ENCODE measurements at regions not wholly inside any gene's neighbourhood (a gene's known extent, or its start where the extent isn't known, plus 50 kb on each side); places are given as distances from the start of the nearest gene placed in this dataset.

DNA sequence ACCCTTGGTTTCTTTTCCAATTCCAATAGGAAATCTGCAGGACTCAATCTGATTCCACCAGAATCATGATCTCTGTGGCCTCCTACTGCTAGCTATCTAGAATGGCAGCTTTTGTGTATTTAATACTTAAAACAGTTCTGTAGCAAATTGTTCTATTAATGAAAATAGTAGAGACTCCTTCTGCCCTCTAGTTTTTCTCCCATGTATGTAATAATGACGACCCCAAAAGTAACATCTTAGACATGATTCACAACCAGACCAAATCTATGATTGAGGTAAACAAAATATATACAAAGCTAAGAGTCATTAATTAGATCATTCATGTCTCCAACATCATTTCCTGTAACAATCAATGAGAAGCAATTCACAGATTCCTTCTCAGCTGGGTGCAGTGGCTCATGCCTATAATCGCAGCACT lies 259.1 kb upstream of the MKLN1 start:
- H3K27me3 ChIP-seq (ENCODE audit: insufficient read depth, low read length), result no peaks in the 10 kb centered on the region
- H3K36me3 ChIP-seq (ENCODE audit: insufficient read depth, low read length), result no peaks in the 10 kb centered on the region
- H3K9me3 ChIP-seq (ENCODE audit: insufficient read depth, low read depth, low read length), result no peaks in the 10 kb centered on the region
- H3K9ac ChIP-seq (ENCODE audit: low read depth, low read length), result no peak overlapping the region
- peaks cover 10% of the 10 kb centered on the region for H3K4me1 ChIP-seq (ENCODE audit: insufficient read depth, low read length)
- H3K27ac ChIP-seq (ENCODE audit: low read depth, low read length), result no peak overlapping the region
- no peak overlapping the region for H3K4me3 ChIP-seq (ENCODE audit: low read length)
- no CpG with 5 or more reads among the region's 2 CpGs for WGBS

DNA sequence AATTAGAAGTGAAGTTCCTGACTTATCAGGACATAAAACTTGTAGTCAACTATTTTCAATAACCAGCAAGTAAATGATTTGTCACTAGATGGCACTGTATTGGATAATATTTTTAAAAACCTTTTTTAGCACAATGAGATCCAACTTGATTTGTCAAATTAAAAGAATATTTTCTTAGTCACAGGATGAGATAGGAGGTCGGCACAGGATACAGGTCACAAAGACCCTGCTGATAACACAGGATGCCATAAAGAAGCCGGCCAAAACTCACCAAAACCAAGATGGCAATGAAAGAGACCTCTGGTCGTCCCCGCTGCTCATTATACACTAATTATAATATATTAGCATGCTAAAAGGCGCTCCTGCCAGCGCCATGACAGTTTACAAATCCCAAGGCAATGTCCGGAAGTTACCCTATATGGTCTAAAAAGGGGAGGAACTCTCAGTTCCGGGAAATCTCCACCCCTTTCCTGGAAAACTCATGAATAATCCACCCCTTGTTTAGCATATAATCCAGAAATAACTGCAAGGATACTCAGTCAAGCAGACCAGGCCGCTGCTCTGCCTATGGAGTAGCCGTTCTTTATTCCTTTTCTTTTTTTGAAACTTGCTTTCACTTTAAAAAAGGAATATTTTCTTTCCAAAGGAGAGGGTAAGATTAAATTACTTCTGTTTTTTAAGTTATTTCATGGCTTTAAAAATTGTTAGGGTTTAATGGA lies 255.7 kb upstream of the MKLN1 start:
- H3K27ac ChIP-seq (ENCODE audit: low read depth, low read length), result no peak overlapping the region
- no peak overlapping the region for H3K4me3 ChIP-seq (ENCODE audit: low read length)
- 95% methylated on average over 9 of the region's 10 CpGs for WGBS
- H3K9ac ChIP-seq (ENCODE audit: low read depth, low read length), result no peak overlapping the region
- H3K27me3 ChIP-seq (ENCODE audit: insufficient read depth, low read length), result no peaks in the 10 kb centered on the region
- no peaks in the 10 kb centered on the region for H3K36me3 ChIP-seq (ENCODE audit: insufficient read depth, low read length)
- no peaks in the 10 kb centered on the region for H3K9me3 ChIP-seq (ENCODE audit: insufficient read depth, low read depth, low read length)
- peaks cover 18% of the 10 kb centered on the region for H3K4me1 ChIP-seq (ENCODE audit: insufficient read depth, low read length)

DNA sequence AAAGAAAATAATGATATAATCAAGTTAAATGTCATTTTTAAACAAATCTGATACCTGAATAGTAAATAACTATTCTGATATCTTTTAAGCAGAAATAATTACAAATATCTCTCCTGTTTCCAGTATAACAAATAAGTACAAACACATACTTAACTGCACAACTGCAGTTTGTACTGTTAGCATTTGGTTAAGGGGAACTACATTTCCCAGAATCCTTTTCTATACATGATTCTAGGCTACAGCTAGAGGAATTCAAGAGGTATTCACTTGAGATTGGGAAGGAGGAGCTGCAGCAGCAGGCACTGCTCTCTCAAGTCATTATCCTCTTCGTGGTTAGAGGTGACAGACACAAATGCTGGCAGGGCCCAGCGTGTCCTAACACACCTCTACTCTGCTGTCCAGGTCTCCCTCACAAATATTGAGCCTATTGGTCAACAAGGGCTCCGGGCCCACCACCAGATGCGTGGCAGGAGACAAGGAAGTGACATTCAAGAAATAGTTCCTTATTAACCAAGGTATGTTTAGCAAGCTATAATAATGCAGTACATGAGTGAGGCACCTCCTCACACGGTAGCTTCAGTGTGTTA lies 255.1 kb upstream of the MKLN1 start:
- no peaks in the 10 kb centered on the region for H3K36me3 ChIP-seq (ENCODE audit: insufficient read depth, low read length)
- H3K4me3 ChIP-seq (ENCODE audit: low read length), result no peak overlapping the region
- no peaks in the 10 kb centered on the region for H3K27me3 ChIP-seq (ENCODE audit: insufficient read depth, low read length)
- H3K27ac ChIP-seq (ENCODE audit: low read depth, low read length), result no peak overlapping the region
- no peaks in the 10 kb centered on the region for H3K9me3 ChIP-seq (ENCODE audit: insufficient read depth, low read depth, low read length)
- no peak overlapping the region for H3K9ac ChIP-seq (ENCODE audit: low read depth, low read length)
- H3K4me1 ChIP-seq (ENCODE audit: insufficient read depth, low read length), result peaks cover 18% of the 10 kb centered on the region
- 56% methylated on average over 4 of the region's 5 CpGs for WGBS

DNA sequence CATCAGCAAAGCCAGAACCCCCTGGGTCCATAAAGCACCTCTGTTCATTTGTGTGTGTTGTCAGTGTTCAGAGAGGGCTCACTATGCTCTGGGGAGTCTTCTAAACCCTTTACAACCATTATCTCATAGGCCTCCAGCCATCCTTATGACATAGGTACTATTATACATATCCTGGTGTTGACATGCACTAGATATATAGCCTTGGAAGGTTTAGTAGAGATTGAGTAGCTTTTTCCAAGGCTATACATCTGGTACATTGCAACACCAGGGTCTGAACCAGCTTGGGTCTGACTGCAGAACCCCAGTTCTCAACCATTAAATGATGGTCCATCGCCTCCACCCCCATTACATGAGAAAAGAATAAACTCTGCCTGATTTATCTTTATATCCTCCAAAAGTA lies 253.6 kb upstream of the MKLN1 start:
- Histone ChIP-seq H3K36me3 (ENCODE audit: insufficient read depth, low read length) (no peaks in the 10 kb centered on the region), H3K9ac (ENCODE audit: low read depth, low read length) (no peak overlapping the region), H3K4me1 (ENCODE audit: insufficient read depth, low read length) (peaks cover 12% of the 10 kb centered on the region), H3K4me3 (ENCODE audit: low read length) (no peak overlapping the region), H3K27ac (ENCODE audit: low read depth, low read length) (no peak overlapping the region), H3K27me3 (ENCODE audit: insufficient read depth, low read length) (no peaks in the 10 kb centered on the region), H3K9me3 (ENCODE audit: insufficient read depth, low read depth, low read length) (no peaks in the 10 kb centered on the region)
- WGBS, result 100% methylated on average over 1 of the region's 1 CpG

DNA sequence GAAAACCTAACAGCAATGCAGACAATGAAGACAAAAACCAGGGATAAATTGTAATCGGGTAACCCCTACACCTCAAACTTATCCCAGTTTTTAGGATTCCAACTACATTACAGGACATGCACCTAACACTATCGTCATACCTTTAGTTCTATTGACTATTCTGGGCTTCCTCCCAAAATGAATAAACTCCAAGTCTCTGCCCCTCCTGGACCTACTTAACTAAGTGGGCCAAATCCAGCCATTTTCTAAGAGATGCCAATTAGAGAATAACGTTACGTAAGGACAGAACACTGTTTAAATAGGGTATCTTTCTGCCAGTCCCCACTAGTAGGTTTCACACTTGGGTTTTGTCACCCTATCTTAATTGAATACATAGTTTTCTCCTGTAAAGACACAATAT lies 253.1 kb upstream of the MKLN1 start:
- H3K27ac ChIP-seq (ENCODE audit: low read depth, low read length), result no peak overlapping the region
- WGBS, result 95% methylated on average over 4 of the region's 4 CpGs
- H3K4me3 ChIP-seq (ENCODE audit: low read length), result no peak overlapping the region
- no peaks in the 10 kb centered on the region for H3K9me3 ChIP-seq (ENCODE audit: insufficient read depth, low read depth, low read length)
- H3K27me3 ChIP-seq (ENCODE audit: insufficient read depth, low read length), result no peaks in the 10 kb centered on the region
- peaks cover 9% of the 10 kb centered on the region for H3K4me1 ChIP-seq (ENCODE audit: insufficient read depth, low read length)
- 0 out of 2 replicates have a peak, but pooled peaks cover 4% of the 10 kb centered on the region for H3K36me3 ChIP-seq (ENCODE audit: insufficient read depth, low read length)
- no peak overlapping the region for H3K9ac ChIP-seq (ENCODE audit: low read depth, low read length)

DNA sequence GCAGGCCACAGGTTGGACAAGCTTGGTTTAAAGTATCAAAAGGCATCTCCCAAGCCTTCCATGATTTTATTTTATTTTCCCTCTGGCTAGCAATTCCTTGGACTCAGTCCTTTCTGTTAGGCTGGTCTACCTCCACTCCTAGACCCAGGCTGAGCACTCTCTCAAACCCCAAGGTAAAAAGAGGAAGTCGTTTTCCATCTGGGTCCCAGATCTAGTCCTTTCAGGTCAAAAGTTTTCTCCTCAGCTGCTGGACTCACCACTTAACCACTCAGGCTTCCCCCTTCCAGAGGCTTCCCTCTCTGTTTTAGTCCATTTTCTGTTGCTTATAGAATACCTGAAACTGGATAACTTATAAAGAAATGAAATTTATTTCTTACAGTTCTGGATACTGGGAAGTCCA lies 252.3 kb upstream of the MKLN1 start:
- no peak overlapping the region for H3K4me3 ChIP-seq (ENCODE audit: low read length)
- no peaks in the 10 kb centered on the region for H3K9me3 ChIP-seq (ENCODE audit: insufficient read depth, low read depth, low read length)
- no peak overlapping the region for H3K27ac ChIP-seq (ENCODE audit: low read depth, low read length)
- no peaks in the 10 kb centered on the region for H3K27me3 ChIP-seq (ENCODE audit: insufficient read depth, low read length)
- no peak overlapping the region for H3K9ac ChIP-seq (ENCODE audit: low read depth, low read length)
- 0 out of 2 replicates have a peak, but pooled peaks cover 4% of the 10 kb centered on the region for H3K36me3 ChIP-seq (ENCODE audit: insufficient read depth, low read length)
- 100% methylated on average over 1 of the region's 1 CpG for WGBS
- H3K4me1 ChIP-seq (ENCODE audit: insufficient read depth, low read length), result peaks cover 8% of the 10 kb centered on the region

DNA sequence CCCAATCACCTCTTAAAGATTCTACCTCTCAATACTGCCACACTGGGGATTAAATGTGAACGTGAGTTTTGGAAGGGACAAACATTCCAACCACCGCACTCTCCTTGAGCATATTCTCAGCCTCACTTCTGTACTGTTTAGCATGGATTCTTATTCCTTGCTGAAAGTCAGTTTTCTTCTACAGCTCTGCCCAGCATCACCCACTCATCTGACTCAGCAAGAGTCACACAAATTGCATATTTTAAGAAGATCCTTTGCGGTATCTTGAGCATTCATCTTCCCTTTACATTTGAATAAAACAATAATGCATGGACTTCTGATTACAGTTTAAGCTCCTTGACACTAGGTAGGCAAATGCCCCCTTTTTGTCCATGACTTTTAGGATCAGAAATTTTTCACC lies 251.6 kb upstream of the MKLN1 start:
- Histone ChIP-seq H3K4me1 (ENCODE audit: insufficient read depth, low read length) (peaks cover 8% of the 10 kb centered on the region), H3K36me3 (ENCODE audit: insufficient read depth, low read length) (0 out of 2 replicates have a peak, but pooled peaks cover 4% of the 10 kb centered on the region), H3K27me3 (ENCODE audit: insufficient read depth, low read length) (no peaks in the 10 kb centered on the region), H3K9ac (ENCODE audit: low read depth, low read length) (no peak overlapping the region), H3K4me3 (ENCODE audit: low read length) (no peak overlapping the region), H3K9me3 (ENCODE audit: insufficient read depth, low read depth, low read length) (no peaks in the 10 kb centered on the region), H3K27ac (ENCODE audit: low read depth, low read length) (no peak overlapping the region)
- 93% methylated on average over 3 of the region's 3 CpGs for WGBS

DNA sequence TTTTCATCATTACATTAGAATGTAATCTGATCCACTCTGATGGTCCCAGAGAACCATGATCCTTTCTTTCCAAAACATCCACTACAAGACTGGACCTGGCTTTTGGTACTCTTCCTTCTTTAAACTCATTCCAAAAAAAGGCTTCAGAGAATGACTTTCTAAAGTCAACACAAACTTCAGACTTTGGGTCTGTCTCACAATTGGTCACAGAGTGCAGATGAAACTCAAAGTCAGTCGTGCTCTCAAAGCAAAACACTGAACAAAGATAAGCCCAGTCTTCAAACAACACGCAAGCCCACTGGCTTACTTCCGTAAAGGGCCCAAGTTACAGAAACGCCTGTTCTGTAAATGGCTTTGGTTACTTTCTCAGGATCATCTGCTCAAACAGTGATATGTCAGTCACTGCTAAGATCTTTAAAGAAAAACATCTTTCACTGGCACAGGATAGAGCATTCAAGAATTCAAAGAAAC lies 250.9 kb upstream of the MKLN1 start:
- Histone ChIP-seq H3K9me3 (ENCODE audit: insufficient read depth, low read depth, low read length) (no peaks in the 10 kb centered on the region), H3K27ac (ENCODE audit: low read depth, low read length) (no peak overlapping the region), H3K36me3 (ENCODE audit: insufficient read depth, low read length) (0 out of 2 replicates have a peak, but pooled peaks cover 4% of the 10 kb centered on the region), H3K27me3 (ENCODE audit: insufficient read depth, low read length) (no peaks in the 10 kb centered on the region), H3K9ac (ENCODE audit: low read depth, low read length) (no peak overlapping the region), H3K4me3 (ENCODE audit: low read length) (no peak overlapping the region), H3K4me1 (ENCODE audit: insufficient read depth, low read length) (peaks cover 8% of the 10 kb centered on the region)
- WGBS, result 77% methylated on average over 4 of the region's 4 CpGs

DNA sequence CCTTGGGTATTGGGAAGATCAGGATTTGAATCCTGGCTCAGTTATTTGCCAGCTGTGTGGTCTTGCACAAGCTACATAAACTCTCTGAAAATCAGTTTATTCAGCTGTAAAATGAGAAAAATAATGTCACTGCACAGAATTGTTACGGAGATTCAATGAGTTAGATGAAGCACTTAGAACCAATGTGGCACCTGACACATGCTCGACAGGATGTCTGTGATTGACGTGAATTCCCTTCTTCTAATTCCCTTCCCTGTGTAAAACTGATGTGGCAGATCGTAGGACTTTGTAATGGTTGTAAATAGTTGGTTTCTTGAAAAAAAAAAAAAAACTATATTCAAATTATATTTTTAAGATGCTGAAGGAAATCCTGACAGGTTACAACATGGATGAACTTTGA lies 249.9 kb upstream of the MKLN1 start:
- Histone ChIP-seq H3K9ac (ENCODE audit: low read depth, low read length) (no peak overlapping the region), H3K27ac (ENCODE audit: low read depth, low read length) (no peak overlapping the region), H3K36me3 (ENCODE audit: insufficient read depth, low read length) (0 out of 2 replicates have a peak, but pooled peaks cover 4% of the 10 kb centered on the region), H3K4me3 (ENCODE audit: low read length) (no peak overlapping the region), H3K4me1 (ENCODE audit: insufficient read depth, low read length) (peaks cover 8% of the 10 kb centered on the region), H3K27me3 (ENCODE audit: insufficient read depth, low read length) (no peaks in the 10 kb centered on the region), H3K9me3 (ENCODE audit: insufficient read depth, low read depth, low read length) (no peaks in the 10 kb centered on the region)
- 96% methylated on average over 3 of the region's 4 CpGs for WGBS

DNA sequence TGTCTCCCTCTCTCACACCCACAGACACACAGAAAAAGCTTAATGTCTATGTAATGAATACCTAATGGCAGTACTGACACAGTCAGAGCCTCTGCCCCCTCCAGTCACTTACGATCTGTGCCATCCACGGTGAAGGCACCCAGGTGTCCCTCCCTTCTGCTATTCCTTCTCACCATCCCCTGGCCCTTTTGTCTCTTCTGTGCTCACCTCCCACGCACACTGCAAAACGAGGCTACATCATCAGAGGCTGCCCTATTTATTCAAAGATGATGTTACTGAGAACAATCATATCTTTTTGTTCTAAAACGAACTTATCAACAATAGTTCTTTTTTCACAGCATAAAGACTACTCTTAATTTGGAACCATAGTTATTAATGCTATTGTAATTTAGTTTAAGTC lies 246.9 kb upstream of the MKLN1 start:
- H3K36me3 ChIP-seq (ENCODE audit: insufficient read depth, low read length), result 0 out of 2 replicates have a peak, but pooled peaks cover 4% of the 10 kb centered on the region
- 87% methylated on average over 5 of the region's 5 CpGs for WGBS

DNA sequence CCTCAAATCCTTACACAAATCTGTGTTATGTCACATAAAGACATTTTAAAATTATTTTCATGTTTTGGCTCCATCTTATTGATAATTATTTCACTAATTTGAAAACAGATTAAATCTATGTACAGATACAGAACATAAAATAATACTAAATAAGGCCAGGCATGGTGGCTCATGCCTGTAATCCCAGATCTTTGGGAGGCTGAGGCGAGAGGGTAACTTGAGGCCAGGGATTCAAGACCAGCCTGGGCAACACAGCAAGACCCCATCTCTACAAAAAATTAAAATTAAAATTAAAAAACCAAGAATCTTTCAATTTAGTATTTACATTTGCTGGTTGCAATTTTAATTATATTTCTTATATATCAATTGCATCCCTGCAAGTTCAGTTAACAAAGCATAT lies 246.4 kb upstream of the MKLN1 start:
- no peaks in the 10 kb centered on the region for H3K9me3 ChIP-seq (ENCODE audit: insufficient read depth, low read depth, low read length)
- 80% methylated on average over 1 of the region's 1 CpG for WGBS
- no peak overlapping the region for H3K9ac ChIP-seq (ENCODE audit: low read depth, low read length)
- H3K27me3 ChIP-seq (ENCODE audit: insufficient read depth, low read length), result no peaks in the 10 kb centered on the region
- 0 out of 2 replicates have a peak, but pooled peaks cover 4% of the 10 kb centered on the region for H3K36me3 ChIP-seq (ENCODE audit: insufficient read depth, low read length)
- no peak overlapping the region for H3K4me3 ChIP-seq (ENCODE audit: low read length)
- peaks cover 5% of the 10 kb centered on the region for H3K4me1 ChIP-seq (ENCODE audit: insufficient read depth, low read length)
- no peak overlapping the region for H3K27ac ChIP-seq (ENCODE audit: low read depth, low read length)

More for the DNA sequence above, 246.9 kb upstream of the MKLN1 start:
- H3K9me3 ChIP-seq (ENCODE audit: insufficient read depth, low read depth, low read length), result no peaks in the 10 kb centered on the region
- H3K4me1 ChIP-seq (ENCODE audit: insufficient read depth, low read length), result peaks cover 8% of the 10 kb centered on the region
- H3K27ac ChIP-seq (ENCODE audit: low read depth, low read length), result no peak overlapping the region
- no peak overlapping the region for H3K9ac ChIP-seq (ENCODE audit: low read depth, low read length)
- H3K27me3 ChIP-seq (ENCODE audit: insufficient read depth, low read length), result no peaks in the 10 kb centered on the region
- no peak overlapping the region for H3K4me3 ChIP-seq (ENCODE audit: low read length)

All from HUES64 (cell line).